Spleen (tissue), 7 donors: ENCODE measurements at regions not wholly inside any gene's neighbourhood (a gene's known extent, or its start where the extent isn't known, plus 50 kb on each side); places are given as distances from the start of the nearest gene placed in this dataset.

Experiments used
- CTCF ChIP-seq, 11 experiments: fragments of 200-600 bp in 7 of 11; fragments of 450-650 bp in 4 of 11; sonication (generic) in 4 of 11; IDR thresholded peaks in 8 of 11; conservative IDR thresholded peaks in 3 of 11; 1 replicate in 7 of 11; 2 replicates in 4 of 11; pipeline versions ENCODE4 v1.4.0 to v1.8.0; 2016 to 2021; ENCODE audit warnings: antibody characterized with exemption in 11 of 11, inconsistent platforms in 4 of 11, mild to moderate bottlenecking in 1 of 11
- POLR2A ChIP-seq, 3 donors: fragments of 450-650 bp; IDR thresholded peaks; one replicate each; pipeline ENCODE4 v1.5.1; 2017; ENCODE audit warnings: antibody characterized with exemption in 3 of 3, mild to moderate bottlenecking in 1 of 3
- POLR2AphosphoS5 ChIP-seq, 3 donors: sonication (generic); formaldehyde crosslinking; IDR thresholded peaks; one replicate each; pipeline ENCODE4 v1.5.1; 2017; ENCODE audit warnings: antibody characterized with exemption in 3 of 3
- donor health status: DM: no; HTN: no; CAD: no; lungs with moderate emphysema.
- donor health status: DM: no; HTN: no; CAD: no.
- donor health status: DM: no; HTN: no; CAD: no.

GRCh38 chr21:27268290-27268689 lies 301.4 kb upstream of the ADAMTS5 start:
- TF ChIP-seq CTCF (IDR thresholded peaks at IDR 0.05 in 8 of 11, conservative IDR thresholded peaks at IDR 0.05 in 3 of 11) (no peak), POLR2AphosphoS5 (IDR thresholded peaks at IDR 0.05) (no peak), POLR2A (IDR thresholded peaks at IDR 0.05) (no peak)
